ENCODE measurements at regions not wholly inside any gene's neighbourhood (a gene's known extent, or its start where the extent isn't known, plus 50 kb on each side); places are given as distances from the start of the nearest gene placed in this dataset.

GRCh38 chr13:47299304-47299703 lies 402.5 kb upstream of the HTR2A start:
- Histone ChIP-seq H3K27ac (no peak overlapping the region), H3K4me1 (no peaks in the 10 kb centered on the region), H3K4me3 (no peak overlapping the region), H3K36me3 (ENCODE audit: insufficient read depth in 1 of 2, low read depth in 1 of 2) (no peaks in the 10 kb centered on the region), H3K9me3 (no peaks in the 10 kb centered on the region), H3K27me3 (ENCODE audit: insufficient read depth in 3 of 3, low read length in 2 of 3) (no peaks in the 10 kb centered on the region)
- no peak for DNase-seq
- intact Hi-C loops (cut with DNase I) = no loop called here
- TF ChIP-seq CTCF (IDR thresholded peaks at IDR 0.05) = no peak
- no peak for ATAC-seq

- Histone ChIP-seq H3K4me1 (no peaks in the 10 kb centered on the region), H3K27me3 (ENCODE audit: insufficient read depth in 3 of 3, low read length in 2 of 3) (no peaks in the 10 kb centered on the region), H3K4me3 (no peak overlapping the region), H3K36me3 (ENCODE audit: insufficient read depth in 1 of 2, low read depth in 1 of 2) (no peaks in the 10 kb centered on the region), H3K9me3 (no peaks in the 10 kb centered on the region), H3K27ac (no peak overlapping the region)
- no peak for ATAC-seq
- WGBS, 3 donors = 53 to 62% (median 60%) methylated on average over 2 of the region's 2 CpGs
- no peak for DNase-seq
- TF ChIP-seq CTCF (IDR thresholded peaks at IDR 0.05) = no peak
- intact Hi-C loops (cut with DNase I) = no loop called here
Measured at GRCh38 chr13:47298506-47298905, 401.7 kb upstream of the HTR2A start.

GRCh38 chr13:47294691-47295090 lies 397.8 kb upstream of the HTR2A start:
- 35 to 48% (median 47%) methylated on average over 3 of the region's 3 CpGs for WGBS, 3 donors
- no peak for DNase-seq
- H3K36me3 ChIP-seq (ENCODE audit: insufficient read depth in 1 of 2, low read depth in 1 of 2) = no peaks in the 10 kb centered on the region

GRCh38 chr13:47291107-47291656 lies 394.3 kb upstream of the HTR2A start:
- no peak for TF ChIP-seq CTCF (IDR thresholded peaks at IDR 0.05)
- ATAC-seq = no peak
- intact Hi-C loops (cut with DNase I) = no loop called here

More at GRCh38 chr13:47294691-47295090, 397.8 kb upstream of the HTR2A start:
- intact Hi-C loops (cut with DNase I) = no loop called here
- H3K9me3 ChIP-seq = no peaks in the 10 kb centered on the region
- no peaks in the 10 kb centered on the region for H3K4me1 ChIP-seq
- TF ChIP-seq CTCF (IDR thresholded peaks at IDR 0.05) = no peak
- no peak for ATAC-seq
- H3K27ac ChIP-seq = no peak overlapping the region
- no peaks in the 10 kb centered on the region for H3K27me3 ChIP-seq (ENCODE audit: insufficient read depth in 3 of 3, low read length in 2 of 3)
- H3K4me3 ChIP-seq = no peak overlapping the region

GRCh38 chr13:47289567-47289966 lies 392.7 kb upstream of the HTR2A start:
- WGBS, 3 donors = 89 to 94% (median 90%) methylated on average over 1 of the region's 1 CpG
- H3K4me1 ChIP-seq = no peaks in the 10 kb centered on the region
- DNase-seq (no peak), ATAC-seq (no peak)
- no peak overlapping the region for H3K4me3 ChIP-seq
- no peak overlapping the region for H3K27ac ChIP-seq
- TF ChIP-seq CTCF (IDR thresholded peaks at IDR 0.05) = no peak
- no peaks in the 10 kb centered on the region for H3K36me3 ChIP-seq (ENCODE audit: insufficient read depth in 1 of 2, low read depth in 1 of 2)
- intact Hi-C loops (cut with DNase I) = no loop called here
- no peaks in the 10 kb centered on the region for H3K27me3 ChIP-seq (ENCODE audit: insufficient read depth in 3 of 3, low read length in 2 of 3)
- H3K9me3 ChIP-seq = no peaks in the 10 kb centered on the region

More at GRCh38 chr13:47291107-47291656, 394.3 kb upstream of the HTR2A start:
- WGBS, 3 donors = 5 to 45% (median 27%) methylated on average over 2 of the region's 2 CpGs
- DNase-seq = no peak
- no peak overlapping the region for H3K4me3 ChIP-seq
- H3K9me3 ChIP-seq = no peaks in the 10 kb centered on the region
- H3K36me3 ChIP-seq (ENCODE audit: insufficient read depth in 1 of 2, low read depth in 1 of 2) = no peaks in the 10 kb centered on the region
- no peaks in the 10 kb centered on the region for H3K4me1 ChIP-seq
- H3K27ac ChIP-seq = no peak overlapping the region
- H3K27me3 ChIP-seq (ENCODE audit: insufficient read depth in 3 of 3, low read length in 2 of 3) = no peaks in the 10 kb centered on the region

Measured in psoas muscle (tissue), 7 donors.